GM19468 (cell line): ENCODE measurements at regions not wholly inside any gene's neighbourhood (a gene's known extent, or its start where the extent isn't known, plus 50 kb on each side); places are given as distances from the start of the nearest gene placed in this dataset.

ENCODE experiments used
- ATAC-seq: cut with Tn5 transposase; IDR thresholded peaks from one replicate; pipeline ENCODE4 v1.9.1; 2021; ENCODE audit warnings: mild to moderate bottlenecking, moderate library complexity, moderate number of reproducible peaks; ENCODE audit not compliant: unreplicated experiment; ENCODE audit errors: extremely low read depth

GRCh38 chr14:87152693-87153092 lies 840.3 kb downstream of the GALC start:
- no peak for ATAC-seq

- ATAC-seq, result no peak
Observed at GRCh38 chr14:87149583-87150354, 843.2 kb downstream of the GALC start.

- ATAC-seq, result no peak
Observed at GRCh38 chr14:87148655-87149054, 844.3 kb downstream of the GALC start.

GRCh38 chr14:87142551-87143211 lies 850.3 kb downstream of the GALC start:
- no peak for ATAC-seq

- ATAC-seq, result no peak
Observed at GRCh38 chr14:87141801-87142200, 851.2 kb downstream of the GALC start.

GRCh38 chr14:87139299-87139698 lies 853.7 kb downstream of the GALC start:
- ATAC-seq, result no peak

GRCh38 chr14:87133073-87133801 lies 859.7 kb downstream of the GALC start:
- ATAC-seq, result no peak

GRCh38 chr14:87131879-87132278 lies 861.1 kb downstream of the GALC start:
- ATAC-seq, result no peak

GRCh38 chr14:87122166-87122565 lies 870.8 kb downstream of the GALC start:
- no peak for ATAC-seq

GRCh38 chr14:87121716-87122115 lies 871.3 kb downstream of the GALC start:
- no peak for ATAC-seq

- no peak for ATAC-seq
Observed at GRCh38 chr14:87115234-87115633, 877.7 kb downstream of the GALC start.

GRCh38 chr14:87113286-87113685 lies 879.7 kb downstream of the GALC start:
- ATAC-seq, result no peak

- no peak for ATAC-seq
Observed at GRCh38 chr14:87111741-87112140, 881.2 kb downstream of the GALC start.

GRCh38 chr14:87111126-87111525 lies 881.9 kb downstream of the GALC start:
- no peak for ATAC-seq

- ATAC-seq, result no peak
Observed at GRCh38 chr14:87109271-87109670, 883.7 kb downstream of the GALC start.

GRCh38 chr14:87108726-87109125 lies 884.3 kb downstream of the GALC start:
- no peak for ATAC-seq

- ATAC-seq, result no peak
Observed at GRCh38 chr14:87102811-87103378, 890.1 kb downstream of the GALC start.

- ATAC-seq, result no peak
Observed at GRCh38 chr14:87097015-87097414, 896.0 kb downstream of the GALC start.

GRCh38 chr14:87094913-87095312 lies 898.1 kb downstream of the GALC start:
- ATAC-seq, result no peak

GRCh38 chr14:87088588-87088987 lies 904.4 kb downstream of the GALC start:
- ATAC-seq, result no peak

GRCh38 chr14:87087881-87088280 lies 905.1 kb downstream of the GALC start:
- no peak for ATAC-seq
